ENCODE measurements at regions not wholly inside any gene's neighbourhood (a gene's known extent, or its start where the extent isn't known, plus 50 kb on each side); places are given as distances from the start of the nearest gene placed in this dataset.

DNA sequence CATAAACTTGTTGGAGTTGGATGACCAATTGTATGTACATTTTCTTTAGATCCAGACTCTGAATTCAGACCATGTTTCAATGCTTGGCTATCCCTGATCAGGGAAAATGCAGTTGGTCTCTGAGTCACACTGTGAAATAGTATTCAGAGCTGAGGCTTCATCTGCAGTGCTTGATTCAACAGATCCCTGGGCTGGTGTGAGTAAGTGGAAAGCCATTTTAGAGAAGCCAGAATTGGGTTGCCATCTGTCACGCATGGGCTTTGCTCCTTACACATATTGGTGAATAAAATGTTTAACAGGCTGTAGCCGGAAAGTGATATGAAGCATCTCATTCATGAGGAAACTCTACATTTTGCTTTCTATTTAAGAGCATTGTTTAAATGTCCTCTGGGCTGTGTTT is 50.0 kb upstream of the ACYP2 start:
- H3K4me3 Mint-ChIP-seq = no peak overlapping the region
- TF ChIP-seq, protein P1, sequence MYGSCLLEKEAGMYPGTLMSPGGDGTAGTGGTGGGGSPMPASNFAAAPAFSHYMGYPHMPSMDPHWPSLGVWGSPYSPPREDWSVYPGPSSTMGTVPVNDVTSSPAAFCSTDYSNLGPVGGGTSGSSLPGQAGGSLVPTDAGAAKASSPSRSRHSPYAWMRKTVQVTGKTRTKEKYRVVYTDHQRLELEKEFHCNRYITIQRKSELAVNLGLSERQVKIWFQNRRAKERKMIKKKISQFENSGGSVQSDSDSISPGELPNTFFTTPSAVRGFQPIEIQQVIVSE (CRISPR knock-in tag; IDR thresholded peaks at IDR 0.05; ENCODE audit: borderline replicate concordance) = no peak
- TF ChIP-seq CREB1 (CRISPR knock-in tag; IDR thresholded peaks at IDR 0.05) (no peak), SP1 (CRISPR knock-in tag; conservative IDR thresholded peaks at IDR 0.05) (no peak), ZNF423 (CRISPR knock-in tag; IDR thresholded peaks at IDR 0.05) (no peak), SMAD4 (CRISPR knock-in tag; IDR thresholded peaks at IDR 0.05) (no peak), NFYB (CRISPR knock-in tag; conservative IDR thresholded peaks at IDR 0.05; ENCODE audit: low read depth) (no peak)
- TF ChIP-seq, protein P2, sequence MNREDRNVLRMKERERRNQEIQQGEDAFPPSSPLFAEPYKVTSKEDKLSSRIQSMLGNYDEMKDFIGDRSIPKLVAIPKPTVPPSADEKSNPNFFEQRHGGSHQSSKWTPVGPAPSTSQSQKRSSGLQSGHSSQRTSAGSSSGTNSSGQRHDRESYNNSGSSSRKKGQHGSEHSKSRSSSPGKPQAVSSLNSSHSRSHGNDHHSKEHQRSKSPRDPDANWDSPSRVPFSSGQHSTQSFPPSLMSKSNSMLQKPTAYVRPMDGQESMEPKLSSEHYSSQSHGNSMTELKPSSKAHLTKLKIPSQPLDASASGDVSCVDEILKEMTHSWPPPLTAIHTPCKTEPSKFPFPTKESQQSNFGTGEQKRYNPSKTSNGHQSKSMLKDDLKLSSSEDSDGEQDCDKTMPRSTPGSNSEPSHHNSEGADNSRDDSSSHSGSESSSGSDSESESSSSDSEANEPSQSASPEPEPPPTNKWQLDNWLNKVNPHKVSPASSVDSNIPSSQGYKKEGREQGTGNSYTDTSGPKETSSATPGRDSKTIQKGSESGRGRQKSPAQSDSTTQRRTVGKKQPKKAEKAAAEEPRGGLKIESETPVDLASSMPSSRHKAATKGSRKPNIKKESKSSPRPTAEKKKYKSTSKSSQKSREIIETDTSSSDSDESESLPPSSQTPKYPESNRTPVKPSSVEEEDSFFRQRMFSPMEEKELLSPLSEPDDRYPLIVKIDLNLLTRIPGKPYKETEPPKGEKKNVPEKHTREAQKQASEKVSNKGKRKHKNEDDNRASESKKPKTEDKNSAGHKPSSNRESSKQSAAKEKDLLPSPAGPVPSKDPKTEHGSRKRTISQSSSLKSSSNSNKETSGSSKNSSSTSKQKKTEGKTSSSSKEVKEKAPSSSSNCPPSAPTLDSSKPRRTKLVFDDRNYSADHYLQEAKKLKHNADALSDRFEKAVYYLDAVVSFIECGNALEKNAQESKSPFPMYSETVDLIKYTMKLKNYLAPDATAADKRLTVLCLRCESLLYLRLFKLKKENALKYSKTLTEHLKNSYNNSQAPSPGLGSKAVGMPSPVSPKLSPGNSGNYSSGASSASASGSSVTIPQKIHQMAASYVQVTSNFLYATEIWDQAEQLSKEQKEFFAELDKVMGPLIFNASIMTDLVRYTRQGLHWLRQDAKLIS (CRISPR knock-in tag; IDR thresholded peaks at IDR 0.05; ENCODE audit: borderline replicate concordance) = no peak
- TF ChIP-seq, protein P3, sequence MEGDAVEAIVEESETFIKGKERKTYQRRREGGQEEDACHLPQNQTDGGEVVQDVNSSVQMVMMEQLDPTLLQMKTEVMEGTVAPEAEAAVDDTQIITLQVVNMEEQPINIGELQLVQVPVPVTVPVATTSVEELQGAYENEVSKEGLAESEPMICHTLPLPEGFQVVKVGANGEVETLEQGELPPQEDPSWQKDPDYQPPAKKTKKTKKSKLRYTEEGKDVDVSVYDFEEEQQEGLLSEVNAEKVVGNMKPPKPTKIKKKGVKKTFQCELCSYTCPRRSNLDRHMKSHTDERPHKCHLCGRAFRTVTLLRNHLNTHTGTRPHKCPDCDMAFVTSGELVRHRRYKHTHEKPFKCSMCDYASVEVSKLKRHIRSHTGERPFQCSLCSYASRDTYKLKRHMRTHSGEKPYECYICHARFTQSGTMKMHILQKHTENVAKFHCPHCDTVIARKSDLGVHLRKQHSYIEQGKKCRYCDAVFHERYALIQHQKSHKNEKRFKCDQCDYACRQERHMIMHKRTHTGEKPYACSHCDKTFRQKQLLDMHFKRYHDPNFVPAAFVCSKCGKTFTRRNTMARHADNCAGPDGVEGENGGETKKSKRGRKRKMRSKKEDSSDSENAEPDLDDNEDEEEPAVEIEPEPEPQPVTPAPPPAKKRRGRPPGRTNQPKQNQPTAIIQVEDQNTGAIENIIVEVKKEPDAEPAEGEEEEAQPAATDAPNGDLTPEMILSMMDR (IDR thresholded peaks at IDR 0.05) = no peak
- ATAC-seq (no peak), DNase-seq (ENCODE audit: low spot score) (no peak)
- peaks cover 5% of the 10 kb centered on the region for H3K9me3 Mint-ChIP-seq
- ChIA-PET CTCF (no interaction called here), POLR2A (no interaction called here)
- H3K27ac Mint-ChIP-seq = no peak overlapping the region
- no peaks in the 10 kb centered on the region for H3K36me3 Mint-ChIP-seq
- H3K4me1 Mint-ChIP-seq = no peaks in the 10 kb centered on the region
- H3K27me3 Mint-ChIP-seq (ENCODE audit: low read depth) = no peaks in the 10 kb centered on the region; the same call in 1 of the 2 replicates

DNA sequence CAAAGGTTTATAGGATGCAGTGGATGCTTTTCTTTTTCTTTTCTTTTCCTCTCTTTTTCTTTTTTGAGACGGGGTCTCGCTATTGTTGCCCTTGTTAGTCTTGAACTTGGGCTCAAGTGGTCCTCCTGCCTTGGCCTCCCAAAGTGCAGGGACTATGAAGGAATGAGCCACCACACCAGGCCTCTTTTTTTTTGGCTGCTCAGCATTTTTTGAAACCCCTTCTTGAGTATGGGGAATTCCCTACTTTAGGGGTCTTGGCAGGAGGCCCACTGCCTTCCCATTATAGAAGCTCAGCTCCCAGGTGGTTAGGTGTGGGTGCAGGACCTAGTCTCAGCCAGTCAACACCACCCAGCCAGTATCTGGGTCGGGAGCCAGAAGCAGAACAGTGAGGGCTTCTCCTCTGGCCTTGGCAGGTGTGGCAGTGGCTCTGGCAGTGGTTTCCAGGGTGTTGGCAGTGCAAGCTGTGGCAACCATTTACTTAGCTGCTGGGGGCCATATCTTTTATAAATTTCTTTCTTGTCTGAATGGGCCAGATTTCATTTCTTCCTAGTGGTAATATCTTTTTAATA is 51.4 kb upstream of the ACYP2 start:
- ChIA-PET CTCF (interaction anchor here (0.9 kb wide), 1 partner anchor 11 kb away, joined by 3 read pairs; no protein-coding TSS in a partner anchor), POLR2A (no interaction called here)
- no peaks in the 10 kb centered on the region for H3K4me1 Mint-ChIP-seq
- H3K27ac Mint-ChIP-seq = no peak overlapping the region
- TF ChIP-seq, protein P4, sequence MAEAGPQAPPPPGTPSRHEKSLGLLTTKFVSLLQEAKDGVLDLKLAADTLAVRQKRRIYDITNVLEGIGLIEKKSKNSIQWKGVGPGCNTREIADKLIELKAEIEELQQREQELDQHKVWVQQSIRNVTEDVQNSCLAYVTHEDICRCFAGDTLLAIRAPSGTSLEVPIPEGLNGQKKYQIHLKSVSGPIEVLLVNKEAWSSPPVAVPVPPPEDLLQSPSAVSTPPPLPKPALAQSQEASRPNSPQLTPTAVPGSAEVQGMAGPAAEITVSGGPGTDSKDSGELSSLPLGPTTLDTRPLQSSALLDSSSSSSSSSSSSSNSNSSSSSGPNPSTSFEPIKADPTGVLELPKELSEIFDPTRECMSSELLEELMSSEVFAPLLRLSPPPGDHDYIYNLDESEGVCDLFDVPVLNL (CRISPR knock-in tag; IDR thresholded peaks at IDR 0.05; ENCODE audit: borderline replicate concordance, low read depth) = no peak
- TF ChIP-seq ZNF232 (CRISPR knock-in tag; IDR thresholded peaks at IDR 0.05) (no peak), TP53 (CRISPR knock-in tag; IDR thresholded peaks at IDR 0.05) (no peak), TEAD1 (CRISPR knock-in tag; IDR thresholded peaks at IDR 0.05) (no peak), ZNF138 (CRISPR knock-in tag; conservative IDR thresholded peaks at IDR 0.05) (no peak), ETV6 (CRISPR knock-in tag; IDR thresholded peaks at IDR 0.05) (no peak), JUN (CRISPR knock-in tag; IDR thresholded peaks at IDR 0.05) (no peak), ZNF396 (CRISPR knock-in tag; IDR thresholded peaks at IDR 0.05; ENCODE audit: borderline replicate concordance) (no peak), GRHL2 (CRISPR knock-in tag; IDR thresholded peaks at IDR 0.05; ENCODE audit: insufficient replicate concordance, severe bottlenecking) (no peak), SMAD4 (CRISPR knock-in tag; IDR thresholded peaks at IDR 0.05) (no peak)
- TF ChIP-seq, protein P5, sequence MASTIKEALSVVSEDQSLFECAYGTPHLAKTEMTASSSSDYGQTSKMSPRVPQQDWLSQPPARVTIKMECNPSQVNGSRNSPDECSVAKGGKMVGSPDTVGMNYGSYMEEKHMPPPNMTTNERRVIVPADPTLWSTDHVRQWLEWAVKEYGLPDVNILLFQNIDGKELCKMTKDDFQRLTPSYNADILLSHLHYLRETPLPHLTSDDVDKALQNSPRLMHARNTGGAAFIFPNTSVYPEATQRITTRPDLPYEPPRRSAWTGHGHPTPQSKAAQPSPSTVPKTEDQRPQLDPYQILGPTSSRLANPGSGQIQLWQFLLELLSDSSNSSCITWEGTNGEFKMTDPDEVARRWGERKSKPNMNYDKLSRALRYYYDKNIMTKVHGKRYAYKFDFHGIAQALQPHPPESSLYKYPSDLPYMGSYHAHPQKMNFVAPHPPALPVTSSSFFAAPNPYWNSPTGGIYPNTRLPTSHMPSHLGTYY (CRISPR knock-in tag; IDR thresholded peaks at IDR 0.05) = no peak
- TF ChIP-seq, protein P2 (CRISPR knock-in tag; IDR thresholded peaks at IDR 0.05; ENCODE audit: borderline replicate concordance) = no peak
- TF ChIP-seq, protein P6, sequence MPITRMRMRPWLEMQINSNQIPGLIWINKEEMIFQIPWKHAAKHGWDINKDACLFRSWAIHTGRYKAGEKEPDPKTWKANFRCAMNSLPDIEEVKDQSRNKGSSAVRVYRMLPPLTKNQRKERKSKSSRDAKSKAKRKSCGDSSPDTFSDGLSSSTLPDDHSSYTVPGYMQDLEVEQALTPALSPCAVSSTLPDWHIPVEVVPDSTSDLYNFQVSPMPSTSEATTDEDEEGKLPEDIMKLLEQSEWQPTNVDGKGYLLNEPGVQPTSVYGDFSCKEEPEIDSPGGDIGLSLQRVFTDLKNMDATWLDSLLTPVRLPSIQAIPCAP (CRISPR knock-in tag; IDR thresholded peaks at IDR 0.05) = no peak
- TF ChIP-seq, protein P7, sequence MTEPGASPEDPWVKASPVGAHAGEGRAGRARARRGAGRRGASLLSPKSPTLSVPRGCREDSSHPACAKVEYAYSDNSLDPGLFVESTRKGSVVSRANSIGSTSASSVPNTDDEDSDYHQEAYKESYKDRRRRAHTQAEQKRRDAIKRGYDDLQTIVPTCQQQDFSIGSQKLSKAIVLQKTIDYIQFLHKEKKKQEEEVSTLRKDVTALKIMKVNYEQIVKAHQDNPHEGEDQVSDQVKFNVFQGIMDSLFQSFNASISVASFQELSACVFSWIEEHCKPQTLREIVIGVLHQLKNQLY (CRISPR knock-in tag; IDR thresholded peaks at IDR 0.05) = no peak
- H3K9me3 Mint-ChIP-seq = peaks cover 15% of the 10 kb centered on the region
- H3K4me3 Mint-ChIP-seq = no peak overlapping the region
- DNase-seq (ENCODE audit: low spot score) = no peak
- H3K27me3 Mint-ChIP-seq (ENCODE audit: low read depth) = no peaks in the 10 kb centered on the region; the same call in 1 of the 2 replicates
- peaks cover 10% of the 10 kb centered on the region for H3K36me3 Mint-ChIP-seq
- ATAC-seq = no peak
